ENCODE measurements at regions not wholly inside any gene's neighbourhood (a gene's known extent, or its start where the extent isn't known, plus 50 kb on each side); places are given as distances from the start of the nearest gene placed in this dataset.

- TF ChIP-seq CTCF (IDR thresholded peaks at IDR 0.05) (no peak), EZH2 (IDR thresholded peaks at IDR 0.05) (no peak)
These were observed 56.7 kb upstream of the ATP2B2 start for GRCh38 chr3:10561946-10562560.
